ENCODE measurements at regions not wholly inside any gene's neighbourhood (a gene's known extent, or its start where the extent isn't known, plus 50 kb on each side); places are given as distances from the start of the nearest gene placed in this dataset.

DNA sequence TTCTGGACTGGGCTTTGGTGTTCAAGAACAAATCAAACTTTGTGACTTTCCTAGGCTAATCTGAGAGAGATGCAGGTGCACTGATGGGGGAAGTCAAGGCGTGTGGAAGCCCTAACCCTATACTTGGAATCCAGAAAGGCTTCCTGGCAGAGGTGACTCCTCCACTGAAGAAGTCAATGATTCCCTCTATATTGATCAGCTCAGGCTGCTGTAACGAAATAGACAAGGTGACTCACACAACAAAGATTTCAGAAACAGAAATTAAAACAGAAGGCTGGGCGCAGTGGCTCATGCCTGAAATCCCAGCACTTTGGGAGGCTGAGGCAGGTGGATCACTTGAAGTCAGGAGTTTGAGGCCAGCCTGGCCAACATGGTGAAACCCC lies 69.6 kb upstream of the GGTA1 start:
- DNase-seq (ENCODE audit: low read depth), result no peak

- DNase-seq (ENCODE audit: low read depth), result no peak
These were observed 72.9 kb upstream of the GGTA1 start for GRCh38 chr9:121572581-121572980.

GRCh38 chr9:121573717-121574485 lies 74.3 kb upstream of the GGTA1 start:
- no peak for DNase-seq (ENCODE audit: low read depth)

DNA sequence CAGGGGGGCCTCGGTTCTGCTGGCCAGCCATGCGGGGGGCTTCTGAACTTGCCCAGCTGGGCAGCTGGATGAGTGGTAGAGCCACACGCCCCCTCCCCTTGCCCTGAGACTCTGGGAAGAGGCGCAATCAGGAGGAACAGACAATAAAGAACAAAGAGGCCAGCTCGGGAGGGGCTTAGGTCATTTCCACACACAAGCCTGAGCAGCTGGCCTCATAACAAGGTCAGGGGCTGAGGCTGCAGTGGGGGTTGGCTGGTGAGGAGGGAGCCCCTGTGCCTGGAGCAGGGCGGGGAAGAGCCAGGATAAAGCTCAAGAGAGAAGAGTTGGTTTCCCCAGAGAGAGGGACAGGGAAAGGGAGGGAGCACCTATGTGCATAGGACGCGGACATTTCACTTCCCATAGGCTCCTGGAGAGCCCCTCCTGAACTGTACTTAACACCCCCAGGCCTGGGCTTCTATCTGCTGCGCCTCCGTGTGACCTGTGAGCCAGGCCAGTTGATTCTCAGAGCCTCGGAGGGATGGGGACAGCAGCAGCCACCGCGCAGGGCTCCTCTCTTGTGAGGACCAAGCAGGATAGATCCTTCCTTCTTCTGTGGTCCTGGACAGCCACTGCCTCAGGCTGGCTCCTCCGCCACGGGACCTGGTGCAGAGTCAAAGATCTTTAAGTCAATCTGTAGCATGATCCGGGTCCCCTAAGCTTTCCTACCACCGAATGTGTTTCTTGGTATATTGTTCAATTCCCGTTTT lies 75.3 kb upstream of the GGTA1 start:
- DNase-seq (ENCODE audit: low read depth), result no peak

DNA sequence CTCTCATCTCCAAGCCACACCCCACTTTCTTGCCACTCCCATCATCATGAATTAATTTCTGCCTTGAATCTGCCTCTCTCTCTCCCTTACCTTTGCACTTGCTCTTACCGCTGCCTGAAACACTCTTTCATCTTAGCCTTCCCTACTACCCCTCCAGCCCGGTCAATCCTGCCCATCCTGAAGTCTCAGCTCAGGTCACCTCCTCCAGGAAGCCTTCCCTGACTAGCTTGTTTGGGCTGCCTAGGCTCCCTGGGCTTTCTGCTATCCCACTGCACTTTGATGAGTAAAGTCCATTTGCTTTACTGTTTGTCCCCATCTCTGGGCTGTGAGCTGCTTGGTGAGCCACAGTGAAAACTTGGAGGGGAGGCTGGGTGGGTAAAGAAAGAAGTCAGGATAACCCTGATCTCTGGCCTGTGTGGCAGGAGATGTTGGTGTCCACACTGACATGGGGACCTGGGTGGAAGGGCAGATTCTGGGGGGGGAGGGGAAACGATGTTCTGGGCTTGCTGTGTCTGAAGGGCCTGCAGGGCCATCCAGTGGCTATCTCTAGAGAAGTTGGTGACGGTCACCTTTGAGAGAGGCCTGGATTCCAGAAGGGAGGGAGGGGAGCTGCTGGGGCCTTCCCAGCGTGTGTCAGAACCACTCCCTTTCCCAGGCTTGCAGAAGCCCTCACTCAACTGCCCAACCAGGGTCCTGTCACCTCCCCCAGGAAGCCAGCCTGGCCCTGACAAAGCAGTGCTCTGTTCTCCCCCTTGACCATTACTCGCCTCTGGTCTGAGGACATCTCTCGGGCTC lies 75.0 kb upstream of the DAB2IP start:
- DNase-seq (ENCODE audit: low read depth), result no peak

- no peak for DNase-seq (ENCODE audit: low read depth)
These were observed 74.3 kb upstream of the DAB2IP start for GRCh38 chr9:121577166-121577565.

DNA sequence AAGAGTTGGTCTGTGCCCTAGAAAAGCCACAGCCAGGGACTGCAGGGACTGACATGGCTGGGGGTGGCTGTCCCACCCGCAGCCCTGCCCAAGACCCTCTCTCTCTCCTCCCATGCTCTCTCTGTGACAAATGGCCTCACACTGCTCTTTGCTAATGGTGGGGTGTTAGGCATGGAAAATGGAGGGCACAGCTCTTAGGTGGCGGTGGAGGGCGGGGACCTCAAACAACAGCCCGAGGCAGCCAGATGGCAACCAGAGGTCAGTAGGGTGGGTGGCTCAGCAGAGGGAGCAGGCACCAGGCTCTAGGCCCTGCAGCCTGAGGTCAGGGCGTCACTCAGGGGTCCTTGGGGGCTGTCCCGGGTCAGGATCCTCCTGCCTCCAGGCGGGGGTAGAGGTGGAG lies 73.9 kb upstream of the DAB2IP start:
- DNase-seq (ENCODE audit: low read depth), result no peak

DNA sequence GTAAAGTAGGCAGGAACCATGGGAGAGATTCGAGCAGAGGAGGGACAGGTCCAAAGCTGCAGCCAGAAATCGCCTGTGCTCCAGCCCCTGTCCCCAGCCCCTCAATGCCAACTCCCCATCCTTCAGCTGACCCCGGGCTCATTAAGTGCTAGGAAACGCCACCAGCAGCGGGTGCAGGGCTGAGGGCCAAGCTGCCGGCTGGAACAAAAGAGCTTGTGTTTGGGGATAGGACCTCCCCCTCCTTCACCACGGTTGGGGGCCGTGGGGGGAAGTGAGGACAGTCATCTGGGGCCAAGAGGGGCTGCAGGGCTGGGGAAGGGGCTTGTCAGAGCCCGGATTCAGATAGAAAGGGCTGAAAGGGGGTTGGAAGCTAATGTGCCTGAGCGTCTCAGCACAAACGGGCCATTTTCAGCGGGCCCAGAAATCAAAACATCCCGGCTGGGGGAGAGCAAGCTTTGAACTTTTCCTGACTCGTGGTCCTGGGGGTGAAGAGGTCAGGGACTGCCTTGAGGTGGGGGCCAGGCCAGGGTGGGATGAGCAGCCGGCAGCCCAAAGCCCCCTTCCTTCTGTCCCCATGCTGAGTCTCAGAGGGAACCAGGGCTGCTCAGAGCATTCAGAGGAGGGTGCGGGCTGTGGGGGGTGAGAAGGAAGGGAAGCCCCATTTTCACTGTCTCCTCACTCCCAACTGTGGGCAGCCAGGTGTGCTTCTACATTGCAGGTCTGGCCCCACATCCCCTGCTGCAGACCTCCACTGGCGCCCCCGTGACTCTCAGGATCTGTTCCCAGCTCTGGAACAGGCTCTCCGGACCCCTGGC lies 69.4 kb upstream of the DAB2IP start:
- no peak for DNase-seq (ENCODE audit: low read depth)

DNA sequence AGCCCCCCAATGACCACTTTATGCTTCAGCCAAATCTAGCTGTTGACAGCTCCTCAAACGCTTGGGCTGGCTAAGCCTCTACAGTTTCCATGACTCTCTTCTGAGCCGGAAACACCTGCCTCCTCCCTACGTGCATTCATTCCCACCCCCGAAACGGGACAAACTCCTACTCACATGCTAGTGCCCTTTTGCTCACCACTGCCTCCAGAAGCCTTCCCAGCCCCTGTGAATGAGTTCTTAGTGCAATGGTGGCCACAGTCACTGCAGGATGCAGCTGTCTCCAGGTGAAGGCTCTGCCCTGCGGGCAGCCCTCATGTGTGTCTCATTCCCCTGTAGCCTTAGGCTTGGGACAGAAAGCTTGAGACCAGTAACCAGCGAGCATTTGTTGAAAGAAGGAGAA lies 68.8 kb upstream of the DAB2IP start:
- DNase-seq (ENCODE audit: low read depth), result no peak

DNA sequence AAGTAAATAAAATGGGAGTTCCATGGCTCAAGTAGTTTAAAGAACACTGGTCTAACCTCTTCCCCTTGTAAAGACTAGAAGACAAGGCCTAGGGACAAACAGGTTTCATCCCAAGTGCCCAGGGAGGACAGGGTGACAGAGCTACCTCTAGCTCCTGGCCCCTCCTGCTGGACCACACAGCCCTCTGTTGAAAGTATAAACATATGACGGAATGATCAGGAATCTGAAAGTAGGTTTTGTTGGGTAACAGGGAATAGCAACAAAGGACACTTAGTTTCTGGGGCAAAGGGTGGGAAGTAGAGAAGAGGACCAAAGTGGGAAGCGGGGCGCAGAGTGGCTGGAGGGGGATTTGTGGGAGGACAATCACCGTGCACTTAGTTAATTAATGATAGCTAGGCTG lies 67.0 kb upstream of the DAB2IP start:
- no peak for DNase-seq (ENCODE audit: low read depth)

GRCh38 chr9:121587863-121588262 lies 63.6 kb upstream of the DAB2IP start:
- no peak for DNase-seq (ENCODE audit: low read depth)

GRCh38 chr9:121589986-121590385 lies 61.4 kb upstream of the DAB2IP start:
- no peak for DNase-seq (ENCODE audit: low read depth)

- DNase-seq (ENCODE audit: low read depth), result no peak
These were observed 59.2 kb upstream of the DAB2IP start for GRCh38 chr9:121592265-121592664.

GRCh38 chr9:121593066-121593465 lies 58.4 kb upstream of the DAB2IP start:
- DNase-seq (ENCODE audit: low read depth), result no peak

GRCh38 chr9:121596515-121596914 lies 54.9 kb upstream of the DAB2IP start:
- no peak for DNase-seq (ENCODE audit: low read depth)

GRCh38 chr9:121597698-121598166 lies 53.7 kb upstream of the DAB2IP start:
- DNase-seq (ENCODE audit: low read depth), result no peak

- DNase-seq (ENCODE audit: low read depth), result no peak
These were observed 53.1 kb upstream of the DAB2IP start for GRCh38 chr9:121598167-121598964.

- no peak for DNase-seq (ENCODE audit: low read depth)
These were observed 52.2 kb upstream of the DAB2IP start for GRCh38 chr9:121598965-121599871.

GRCh38 chr9:121599872-121600585 lies 51.4 kb upstream of the DAB2IP start:
- DNase-seq (ENCODE audit: low read depth), result no peak

Data from RPMI7951 (cell line).